ENCODE measurements at regions not wholly inside any gene's neighbourhood (a gene's known extent, or its start where the extent isn't known, plus 50 kb on each side); places are given as distances from the start of the nearest gene placed in this dataset.

DNA sequence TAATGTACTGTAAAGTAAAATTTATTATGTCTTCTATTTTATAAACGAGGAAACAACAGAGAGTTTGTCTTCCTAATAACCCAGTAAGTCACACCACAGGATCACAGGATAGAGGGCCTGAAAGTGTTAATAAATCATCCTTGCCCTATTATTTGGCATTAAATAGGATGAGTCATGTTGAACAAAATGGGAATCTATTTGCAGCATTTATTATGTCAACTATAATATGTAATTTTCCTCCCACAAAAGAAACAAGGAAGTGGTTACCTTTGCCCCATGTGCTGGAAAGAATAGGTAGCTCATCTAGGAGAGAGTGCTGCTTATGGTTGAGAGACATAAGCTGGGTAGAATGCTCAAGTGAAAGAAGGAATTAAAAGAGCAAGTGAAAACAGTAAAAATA is 237.6 kb upstream of the NDST3 start:
- TF ChIP-seq, protein P1, sequence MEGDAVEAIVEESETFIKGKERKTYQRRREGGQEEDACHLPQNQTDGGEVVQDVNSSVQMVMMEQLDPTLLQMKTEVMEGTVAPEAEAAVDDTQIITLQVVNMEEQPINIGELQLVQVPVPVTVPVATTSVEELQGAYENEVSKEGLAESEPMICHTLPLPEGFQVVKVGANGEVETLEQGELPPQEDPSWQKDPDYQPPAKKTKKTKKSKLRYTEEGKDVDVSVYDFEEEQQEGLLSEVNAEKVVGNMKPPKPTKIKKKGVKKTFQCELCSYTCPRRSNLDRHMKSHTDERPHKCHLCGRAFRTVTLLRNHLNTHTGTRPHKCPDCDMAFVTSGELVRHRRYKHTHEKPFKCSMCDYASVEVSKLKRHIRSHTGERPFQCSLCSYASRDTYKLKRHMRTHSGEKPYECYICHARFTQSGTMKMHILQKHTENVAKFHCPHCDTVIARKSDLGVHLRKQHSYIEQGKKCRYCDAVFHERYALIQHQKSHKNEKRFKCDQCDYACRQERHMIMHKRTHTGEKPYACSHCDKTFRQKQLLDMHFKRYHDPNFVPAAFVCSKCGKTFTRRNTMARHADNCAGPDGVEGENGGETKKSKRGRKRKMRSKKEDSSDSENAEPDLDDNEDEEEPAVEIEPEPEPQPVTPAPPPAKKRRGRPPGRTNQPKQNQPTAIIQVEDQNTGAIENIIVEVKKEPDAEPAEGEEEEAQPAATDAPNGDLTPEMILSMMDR (IDR thresholded peaks at IDR 0.05): no peak
- TF ChIP-seq EP300 (IDR thresholded peaks at IDR 0.05): no peak
- no peak for TF ChIP-seq POLR2AphosphoS5 (IDR thresholded peaks at IDR 0.05)
